Activated CD8-positive, alpha-beta memory T cell treated with anti-CD3 and anti-CD28 coated beads, Interleukin-2, amount 50 U/mL, for 24 hours (primary cell): ENCODE measurements at regions not wholly inside any gene's neighbourhood (a gene's known extent, or its start where the extent isn't known, plus 50 kb on each side); places are given as distances from the start of the nearest gene placed in this dataset.

ENCODE experiments used
- DNase-seq: peaks from one replicate; pipeline ENCODE4 v3.0.0-alpha.2; 2020; ENCODE audit errors: extremely low read depth

DNA sequence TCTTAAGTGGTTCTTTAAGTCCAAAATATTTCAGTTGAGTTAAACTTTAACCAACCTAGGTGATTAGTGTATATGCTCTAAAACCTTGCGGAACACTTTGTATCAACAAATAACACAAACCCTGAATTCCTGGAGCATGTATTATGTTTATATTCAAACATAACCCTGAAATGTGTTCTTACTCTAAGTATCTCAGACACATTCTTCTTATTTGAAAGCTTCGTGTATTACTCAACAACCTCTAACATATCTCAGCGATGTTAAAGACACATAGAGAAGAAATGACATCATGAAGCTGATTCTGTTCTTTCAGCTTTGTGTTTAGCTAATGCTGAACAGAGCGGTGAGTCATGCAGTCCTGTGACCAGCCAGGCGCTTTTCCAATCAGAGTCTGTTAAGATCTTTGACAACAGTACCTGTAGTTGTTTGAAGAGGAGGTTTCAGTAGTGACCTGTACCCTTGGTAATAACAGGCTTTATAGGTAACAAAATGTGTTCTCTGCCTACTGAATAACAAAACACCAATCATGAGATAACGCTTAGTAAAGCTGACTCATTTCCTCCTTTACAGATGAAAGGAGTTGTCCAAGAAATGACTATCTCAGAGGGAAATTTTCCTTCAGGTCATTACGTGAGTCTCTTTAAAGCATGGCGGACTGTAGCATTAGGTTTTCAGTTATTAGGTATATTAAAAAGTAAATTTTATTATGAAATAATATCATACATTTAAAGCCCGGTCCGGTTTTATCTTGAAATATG, 67.3 kb upstream of the KLF6 start:
- DNase-seq, result no peak

DNA sequence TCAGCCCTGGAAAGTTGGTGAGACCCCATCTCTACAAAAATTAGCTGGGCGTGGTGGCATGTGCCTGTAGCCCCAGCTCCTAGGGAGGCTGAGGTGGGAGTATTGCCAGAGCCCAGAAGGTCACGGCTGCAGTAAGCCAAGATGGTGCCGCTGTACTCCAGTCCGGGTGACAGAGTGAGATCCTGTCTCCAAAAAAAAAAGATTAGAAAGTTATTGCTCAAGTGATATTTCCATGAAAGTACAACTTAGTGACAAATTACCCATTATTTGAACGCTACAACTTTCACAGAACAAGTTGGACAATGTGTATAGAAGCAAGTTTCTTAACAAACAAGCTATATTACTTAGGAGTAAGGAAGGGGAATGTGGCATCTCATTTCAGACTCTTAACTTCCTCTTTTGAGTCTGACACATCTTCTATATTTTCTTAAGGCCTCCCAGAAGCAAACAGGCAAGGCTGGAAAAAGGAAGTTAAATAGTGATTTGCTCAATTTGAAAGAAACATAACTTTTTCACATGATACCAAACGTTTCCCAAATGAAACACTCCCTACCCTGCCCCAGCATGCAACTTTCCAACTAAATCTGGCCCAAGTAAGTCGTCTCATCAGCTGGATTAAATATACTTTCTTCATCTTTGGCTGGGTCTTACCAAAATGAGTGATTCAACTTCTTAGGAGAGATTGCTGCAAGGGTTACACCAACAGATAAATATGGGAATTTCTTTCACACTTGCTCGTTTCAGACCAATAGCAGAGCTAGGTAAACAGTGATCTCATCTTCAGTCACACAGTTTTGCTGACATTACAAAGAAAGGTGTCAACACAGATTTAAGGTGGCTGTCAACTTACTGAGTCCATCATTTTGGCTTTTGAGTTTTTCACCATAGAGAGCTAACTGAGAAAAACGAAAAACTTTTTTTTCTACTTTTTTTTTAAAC, 66.3 kb upstream of the KLF6 start:
- no peak for DNase-seq

DNA sequence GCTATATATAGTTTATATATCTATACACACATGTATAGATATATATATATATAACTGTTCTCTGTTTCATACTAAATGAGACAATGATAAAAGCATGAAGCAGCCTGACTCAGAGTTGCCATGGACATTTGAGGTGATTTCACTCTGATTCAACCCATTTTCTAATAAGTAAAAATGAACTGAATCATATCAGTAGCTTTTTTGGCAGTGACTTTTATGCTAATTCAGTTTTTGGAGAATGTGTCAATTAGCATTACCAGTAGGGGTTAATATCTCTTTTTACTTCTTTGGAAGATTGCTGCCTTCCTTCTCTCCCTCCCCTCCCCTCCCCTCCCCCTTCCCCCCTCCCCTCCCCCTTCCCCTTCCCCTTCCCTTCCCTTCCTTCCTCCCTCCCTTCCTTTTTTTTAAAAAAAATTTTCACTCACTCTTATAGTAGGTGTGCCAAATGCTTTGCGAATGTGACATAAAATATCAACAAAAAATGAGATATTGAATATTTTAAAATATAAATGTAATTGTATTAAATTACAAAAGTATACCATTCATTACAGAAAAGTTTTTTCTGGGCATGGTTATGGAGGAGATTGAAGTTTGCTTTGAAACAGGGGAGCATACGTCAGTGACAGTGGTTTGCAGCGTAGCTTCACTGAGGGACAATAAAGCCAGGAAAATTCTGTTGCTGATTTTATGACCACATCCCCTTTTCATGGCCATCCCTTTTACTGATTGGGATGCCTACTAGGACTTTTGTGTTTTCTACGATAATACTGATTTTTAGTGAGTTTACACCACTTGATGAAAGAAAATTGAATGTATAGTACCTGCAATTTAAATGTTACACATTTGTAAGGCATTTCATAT, 64.0 kb upstream of the KLF6 start:
- DNase-seq, result no peak

DNA sequence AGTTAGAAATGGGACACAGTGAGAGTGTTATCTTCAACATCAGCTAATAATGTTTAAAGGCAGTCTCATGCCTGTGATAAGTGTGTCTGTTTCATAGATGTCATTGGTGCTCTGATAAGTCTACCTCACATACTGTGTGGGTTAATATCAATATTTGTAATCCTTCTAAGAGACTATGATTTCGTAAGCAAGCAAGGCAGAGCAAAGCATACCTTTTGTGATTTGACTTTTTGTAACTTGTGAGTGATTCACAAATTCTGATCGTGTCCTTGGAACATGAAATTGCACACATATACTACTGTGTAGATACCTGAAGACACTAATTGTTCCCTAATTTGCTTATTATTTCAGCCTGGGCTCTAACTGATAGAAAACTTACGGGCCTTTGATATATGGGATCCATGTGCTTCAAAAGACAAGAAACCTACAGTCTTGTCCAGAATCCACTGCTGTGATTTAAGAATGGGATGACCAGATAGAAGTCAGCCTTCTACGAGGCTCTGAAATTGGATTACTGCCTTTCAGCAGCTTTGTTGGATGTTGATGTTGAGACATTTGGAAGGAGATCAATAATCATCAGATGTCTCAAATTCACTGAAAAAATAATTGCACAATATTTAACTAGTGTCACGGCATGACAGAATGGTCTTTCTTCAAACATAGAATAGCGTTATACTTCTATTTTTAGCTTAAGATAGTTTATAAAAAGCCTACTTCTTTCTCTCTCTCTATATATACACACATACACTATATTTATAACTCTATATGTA, 63.2 kb upstream of the KLF6 start:
- no peak for DNase-seq

DNA sequence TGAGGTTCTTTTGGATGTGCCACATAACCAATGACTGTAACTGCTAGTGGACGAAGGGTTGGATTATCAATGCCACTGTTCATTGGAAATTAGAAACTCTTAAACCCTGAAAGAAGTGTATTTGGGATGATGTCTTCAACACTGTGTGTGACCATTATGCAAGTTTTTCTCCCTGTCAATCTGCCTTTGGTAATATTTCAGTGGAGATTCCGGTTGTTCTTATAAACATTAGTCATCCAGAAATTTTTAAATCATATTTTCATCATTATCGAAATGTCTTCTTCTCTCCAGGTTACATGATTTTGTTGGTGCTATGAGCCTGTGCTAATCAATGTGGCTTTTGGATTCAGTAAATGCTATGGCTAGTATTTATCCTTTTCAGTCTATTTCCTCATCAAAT, 61.7 kb upstream of the KLF6 start:
- no peak for DNase-seq

DNA sequence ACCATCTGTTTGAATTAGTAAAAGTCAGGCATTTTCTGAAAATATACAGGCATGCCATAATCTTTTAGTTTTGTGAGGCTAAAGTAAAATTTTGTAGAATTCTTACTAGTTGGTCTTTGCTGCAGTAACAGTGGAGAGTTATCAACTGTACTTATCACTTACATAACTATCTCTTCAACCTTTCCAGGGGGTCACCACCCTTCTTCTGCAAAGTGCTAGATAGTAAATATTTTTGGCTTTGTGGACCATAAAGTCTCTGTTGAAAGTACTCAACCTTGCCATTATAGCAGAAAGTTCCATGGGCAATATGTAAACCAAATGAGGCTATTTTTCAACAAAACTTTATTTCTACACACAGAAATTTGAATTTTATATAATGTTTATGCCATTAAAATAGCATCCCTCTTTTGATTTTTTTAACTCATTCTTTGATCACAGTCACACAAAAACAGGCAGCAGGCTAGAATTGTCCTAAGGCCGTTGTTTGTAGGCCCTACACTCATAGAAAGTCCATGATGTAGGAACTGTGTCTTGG, 59.5 kb upstream of the KLF6 start:
- DNase-seq, result no peak

DNA sequence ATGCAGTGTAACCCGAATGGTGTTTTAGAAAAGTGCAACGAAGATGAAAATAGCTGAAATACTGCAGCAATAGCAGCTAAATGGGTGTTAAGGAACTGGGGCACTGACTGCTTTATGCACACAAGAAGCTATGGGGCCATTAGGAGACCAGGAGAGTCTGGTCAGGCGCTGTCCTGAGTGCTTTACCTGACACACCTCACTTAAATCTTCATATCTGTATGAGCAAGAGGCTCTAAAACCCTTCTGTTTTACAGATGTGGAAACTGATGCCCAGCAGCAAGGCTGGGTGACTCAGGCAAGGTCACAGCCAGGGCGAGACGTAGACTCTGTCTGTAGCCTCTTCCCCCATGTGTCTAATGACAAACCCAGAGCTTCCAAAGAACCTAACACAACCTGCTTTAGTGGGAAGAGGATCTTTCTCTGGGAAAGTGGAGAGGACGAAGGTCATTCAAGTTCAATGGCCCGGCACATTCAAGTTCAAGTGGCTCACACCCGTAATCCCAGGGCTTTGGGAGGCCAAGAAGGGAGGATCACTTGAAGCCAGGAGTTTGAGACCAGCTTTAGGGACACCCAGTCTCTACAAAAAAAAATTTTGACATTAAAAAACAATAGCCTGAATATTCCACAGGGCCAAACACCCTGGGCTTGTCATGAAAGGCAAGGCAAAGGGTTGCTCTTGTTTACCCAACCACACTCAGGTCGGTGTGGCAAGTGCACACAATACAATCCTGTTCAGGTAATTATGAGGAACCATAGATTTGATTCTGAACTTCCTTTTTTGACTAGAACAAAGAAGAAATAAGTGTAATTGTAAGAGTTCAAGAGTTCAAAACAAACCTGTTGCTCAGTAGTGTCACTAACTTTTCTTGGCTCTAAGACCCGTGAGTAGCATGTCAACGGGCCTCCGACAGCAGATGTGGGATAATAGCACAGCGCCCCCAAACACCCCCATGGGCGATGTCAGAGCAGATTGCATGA, 53.7 kb upstream of the KLF6 start:
- no peak for DNase-seq

DNA sequence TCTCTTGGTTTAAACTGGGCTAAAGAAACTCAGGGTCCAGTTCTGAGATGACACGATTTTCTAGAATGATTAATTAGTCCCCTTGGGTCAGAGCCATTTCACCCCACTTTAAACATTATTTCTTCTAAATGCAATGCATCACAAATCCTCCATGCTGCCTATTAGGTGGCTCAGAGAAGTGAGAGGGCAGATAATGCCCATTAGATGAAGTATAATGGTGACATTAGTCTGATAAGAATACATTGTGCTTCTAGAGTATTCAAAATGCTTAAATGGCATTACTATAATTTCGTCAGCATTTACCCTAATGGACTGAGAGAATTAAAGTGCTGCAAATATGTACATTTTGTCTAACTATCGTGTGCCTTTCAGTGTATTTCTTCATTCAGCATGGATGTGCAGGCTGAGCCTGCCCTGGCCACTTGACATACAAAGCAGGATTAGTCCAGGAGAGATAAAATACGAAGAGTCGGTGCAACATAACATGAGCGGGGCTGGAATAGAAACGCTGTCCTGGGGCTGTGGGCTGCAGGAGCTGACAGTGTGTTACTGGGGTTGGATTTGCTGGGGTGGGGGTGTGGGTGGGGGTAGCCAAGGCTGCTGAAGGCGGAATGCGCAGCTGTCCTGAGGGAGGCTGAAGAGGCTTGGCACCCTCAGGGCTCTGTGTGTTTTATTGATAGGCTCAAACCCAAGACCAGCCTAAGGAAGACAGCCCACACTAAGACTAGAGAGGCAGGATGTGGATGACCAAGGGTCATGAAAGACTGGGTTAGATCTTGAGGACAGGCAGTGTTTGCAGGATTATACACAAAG, 52.8 kb upstream of the KLF6 start:
- no peak for DNase-seq

DNA sequence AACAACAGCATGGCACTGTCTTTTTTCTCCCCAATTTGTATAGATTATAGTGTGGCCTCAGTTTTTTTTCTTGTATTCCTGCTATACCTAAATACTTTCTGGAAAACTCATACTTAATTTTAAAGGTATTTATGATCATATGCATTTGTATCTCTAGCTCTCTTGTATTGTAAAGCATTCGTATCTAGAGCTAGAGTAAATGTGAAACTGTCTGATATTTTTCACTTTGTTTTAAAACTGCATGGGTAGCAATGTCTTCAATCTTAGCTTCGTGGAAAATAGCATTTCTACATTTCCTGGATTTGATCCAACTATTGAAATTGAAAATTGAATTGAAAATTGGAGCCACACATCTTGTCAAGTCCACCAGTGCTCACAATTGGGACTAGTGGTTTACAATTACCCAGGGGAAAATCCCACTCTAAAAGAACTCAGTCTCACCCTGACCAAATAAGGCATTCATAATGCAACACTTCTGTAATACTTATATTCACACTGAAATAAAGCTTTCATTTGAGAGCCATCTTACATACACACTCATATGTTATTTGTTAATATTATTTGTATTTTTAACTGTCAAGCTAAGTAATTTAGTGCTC, 51.3 kb upstream of the KLF6 start:
- DNase-seq, result no peak

DNA sequence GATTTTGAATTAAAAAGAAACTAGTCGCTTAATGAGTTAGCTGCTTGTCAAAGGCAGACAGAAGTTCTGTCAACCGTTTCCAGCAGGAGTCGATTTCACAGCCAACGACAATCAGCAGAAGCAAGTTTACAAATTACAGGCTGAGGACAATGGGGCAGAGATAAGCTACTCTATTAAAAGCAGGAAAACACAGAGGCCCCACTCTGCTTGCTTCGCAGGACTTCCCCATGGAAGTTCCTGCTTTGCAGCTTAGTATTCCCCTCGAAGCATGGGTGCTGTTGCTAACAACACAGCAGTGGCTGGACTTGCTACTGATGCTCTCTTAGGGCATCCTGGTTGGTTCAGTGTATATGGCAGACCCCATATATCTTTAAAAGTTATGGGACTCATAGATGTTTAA, 50.8 kb upstream of the KLF6 start:
- DNase-seq, result no peak

DNA sequence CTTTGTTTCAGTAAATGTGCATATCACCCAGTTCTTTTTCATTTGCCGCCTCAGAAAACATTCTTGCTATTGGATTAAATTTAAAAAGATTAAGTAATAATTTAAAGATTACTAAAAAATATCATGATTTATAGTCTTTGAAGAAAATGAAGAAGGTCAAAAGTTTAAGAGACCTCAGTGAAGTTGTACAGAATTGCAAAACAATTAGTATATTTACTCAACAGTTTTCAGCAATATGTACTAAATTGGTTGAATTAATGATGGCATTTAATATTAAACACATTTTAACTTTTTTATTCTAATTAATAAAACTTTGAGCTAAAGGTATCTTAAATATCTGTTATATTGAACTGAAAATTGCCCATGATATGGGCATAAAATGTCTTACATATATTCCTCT, 49.9 kb upstream of the KLF6 start:
- no peak for DNase-seq
